Parathyroid adenoma (tissue), 2 donors: ENCODE measurements at regions not wholly inside any gene's neighbourhood (a gene's known extent, or its start where the extent isn't known, plus 50 kb on each side); places are given as distances from the start of the nearest gene placed in this dataset.
"Not testable (repeated sequence)": the region's sequence is repeated elsewhere in the genome, so short reads cannot be mapped to it uniquely, and the experiment has no call there.

Experiments
- H2AFZ ChIP-seq: fragments of 300-600 bp; sonication (generic); one replicate; pipeline ENCODE4 v1.7.0; 2017; ENCODE audit warnings: antibody characterized with exemption, mild to moderate bottlenecking
- H3K27ac ChIP-seq: fragments of 300-600 bp; sonication (generic); one replicate; pipeline ENCODE4 v1.7.0; 2017
- H3K27me3 ChIP-seq: fragments of 300-600 bp; sonication (generic); one replicate; pipeline ENCODE4 v1.7.0; 2017; ENCODE audit warnings: low read length; ENCODE audit not compliant: control insufficient read depth, insufficient read depth
- H3K36me3 ChIP-seq: fragments of 300-600 bp; sonication (generic); one replicate; pipeline ENCODE4 v1.7.0; 2017; ENCODE audit warnings: low read length; ENCODE audit not compliant: control insufficient read depth, insufficient read depth
- H3K4me1 ChIP-seq: fragments of 300-600 bp; sonication (generic); one replicate; pipeline ENCODE4 v1.7.0; 2017; ENCODE audit warnings: control low read depth
- H3K4me2 ChIP-seq: fragments of 300-600 bp; sonication (generic); one replicate; pipeline ENCODE4 v1.7.0; 2017; ENCODE audit warnings: low read length
- H3K4me3 ChIP-seq: fragments of 300-600 bp; sonication (generic); one replicate; pipeline ENCODE4 v1.7.0; 2017; ENCODE audit warnings: low read depth, low read length
- H3K79me2 ChIP-seq: fragments of 300-600 bp; sonication (generic); one replicate; pipeline ENCODE4 v1.7.0; 2017; ENCODE audit warnings: control low read depth
- H3K9ac ChIP-seq: fragments of 300-600 bp; sonication (generic); one replicate; pipeline ENCODE4 v1.7.0; 2017; ENCODE audit warnings: mild to moderate bottlenecking
- H3K9me3 ChIP-seq: fragments of 300-600 bp; sonication (generic); one replicate; pipeline ENCODE4 v1.7.0; 2017; ENCODE audit warnings: low read length; ENCODE audit not compliant: control insufficient read depth
- CTCF ChIP-seq: fragments of 300-600 bp; sonication (generic); IDR thresholded peaks from one replicate; pipeline ENCODE4 v1.7.0; 2017; ENCODE audit warnings: antibody characterized with exemption, mild to moderate bottlenecking
- donor health status: primary hyperparathyroidism.

GRCh38 chr9:117839862-117840261 lies 135.7 kb downstream of the TLR4 start:
- no peak for TF ChIP-seq CTCF
- H3K9ac ChIP-seq = no peak overlapping the region
- H3K4me1 ChIP-seq = no peaks in the 10 kb centered on the region
- no peaks in the 10 kb centered on the region for H3K9me3 ChIP-seq
- no peaks in the 10 kb centered on the region for H3K79me2 ChIP-seq
- H3K4me2 ChIP-seq = no peak overlapping the region
- no peaks in the 10 kb centered on the region for H3K27me3 ChIP-seq
- H3K4me3 ChIP-seq = no peak overlapping the region
- no peak overlapping the region for H2AFZ ChIP-seq
- no peak overlapping the region for H3K27ac ChIP-seq
- H3K36me3 ChIP-seq = no peaks in the 10 kb centered on the region

GRCh38 chr9:117851836-117852461 lies 147.7 kb downstream of the TLR4 start:
- not testable (repeated sequence) for H3K36me3 ChIP-seq, H3K4me1 ChIP-seq, H3K9ac ChIP-seq, H2AFZ ChIP-seq, H3K4me2 ChIP-seq, H3K9me3 ChIP-seq, H3K27ac ChIP-seq, H3K27me3 ChIP-seq, H3K4me3 ChIP-seq, H3K79me2 ChIP-seq

- H3K36me3 ChIP-seq = no peaks in the 10 kb centered on the region
- H3K27me3 ChIP-seq = no peaks in the 10 kb centered on the region
- no peak overlapping the region for H3K4me3 ChIP-seq
- H3K4me1 ChIP-seq = no peaks in the 10 kb centered on the region
- H2AFZ ChIP-seq = no peak overlapping the region
- no peak overlapping the region for H3K4me2 ChIP-seq
- H3K27ac ChIP-seq = no peak overlapping the region
- no peaks in the 10 kb centered on the region for H3K79me2 ChIP-seq
- no peak for TF ChIP-seq CTCF
- no peak overlapping the region for H3K9ac ChIP-seq
- no peaks in the 10 kb centered on the region for H3K9me3 ChIP-seq
Measured at GRCh38 chr9:117858561-117858960, 154.4 kb downstream of the TLR4 start.

- no peaks in the 10 kb centered on the region for H3K4me1 ChIP-seq
- H3K27ac ChIP-seq = no peak overlapping the region
- H3K9me3 ChIP-seq = no peaks in the 10 kb centered on the region
- TF ChIP-seq CTCF = no peak
- H3K27me3 ChIP-seq = no peaks in the 10 kb centered on the region
- H2AFZ ChIP-seq = no peak overlapping the region
- H3K4me2 ChIP-seq = no peak overlapping the region
- H3K36me3 ChIP-seq = no peaks in the 10 kb centered on the region
- H3K4me3 ChIP-seq = no peak overlapping the region
- no peak overlapping the region for H3K9ac ChIP-seq
- no peaks in the 10 kb centered on the region for H3K79me2 ChIP-seq
Measured at GRCh38 chr9:117860849-117861248, 156.6 kb downstream of the TLR4 start.

GRCh38 chr9:117864385-117865057 lies 160.3 kb downstream of the TLR4 start:
- Histone ChIP-seq H3K4me1 (no peaks in the 10 kb centered on the region), H3K27me3 (no peaks in the 10 kb centered on the region), H3K79me2 (no peaks in the 10 kb centered on the region), H3K4me2 (no peak overlapping the region), H3K9me3 (no peaks in the 10 kb centered on the region), H3K9ac (no peak overlapping the region), H3K27ac (no peak overlapping the region), H3K4me3 (no peak overlapping the region), H2AFZ (no peak overlapping the region), H3K36me3 (no peaks in the 10 kb centered on the region)
- no peak for TF ChIP-seq CTCF
